GM12878 (cell line): ENCODE measurements at regions not wholly inside any gene's neighbourhood (a gene's known extent, or its start where the extent isn't known, plus 50 kb on each side); places are given as distances from the start of the nearest gene placed in this dataset.

ENCODE experiments used
- ATAC-seq: fragments of 200-7000 bp; cut with Tn5 transposase; 3 replicates; pipeline ENCODE4 v1.9.1; 2020; ENCODE audit warnings: mild to moderate bottlenecking, moderate library complexity
- BruUV-seq: library from RNA; stranded (reverse); fragments of 400-500 nt; replicated peaks from 2 replicates; lab custom pipeline; 2021; lab: Mats Ljungman, UMichigan
- CTCF ChIA-PET: fragments of 300-600 bp; sonication (Branson Sonifier 250); formaldehyde crosslinking; extraction: SDS; loops from one replicate; lab custom pipeline; 2021; ENCODE audit warnings: inconsistent platforms; lab: Yijun Ruan, JAX
- POLR2A ChIA-PET: fragments of 350-600 bp; formaldehyde crosslinking; extraction: SDS; loops from one replicate; lab custom pipeline; 2021; ENCODE audit warnings: inconsistent platforms; lab: Charles Lee
- RAD21 ChIA-PET: fragments of 300-600 bp; sonication (Branson Sonifier 250); formaldehyde crosslinking; loops from one replicate; lab custom pipeline; 2023; ENCODE audit warnings: antibody characterized with exemption; ENCODE audit not compliant: unreplicated experiment; lab: Charles Lee
- SMC1A ChIA-PET: fragments of 300-600 bp; sonication (Branson Sonifier 250); formaldehyde crosslinking; loops from one replicate; lab custom pipeline; 2023; ENCODE audit not compliant: unreplicated experiment, uncharacterized antibody; lab: Charles Lee
- DNase-seq: peaks from one replicate; pipeline ENCODE4 v3.0.0-alpha.2; 2011; ENCODE audit warnings: low read depth, low spot score
- FAIRE-seq: peaks from 3 replicates; lab custom pipeline; 2011; peaks lifted over from hg19 to GRCh38; lab: Jason Lieb, UNC
- H2AFZ ChIP-seq: 2 replicates; pipeline ENCODE4 v1.6.0; 2011; ENCODE audit warnings: low read depth, low read length, control low read depth; ENCODE audit not compliant: control insufficient read depth
- H3K27ac ChIP-seq: 2 replicates; pipeline ENCODE4 v1.5.1; 2011; ENCODE audit warnings: control low read depth; ENCODE audit not compliant: control insufficient read depth, insufficient read depth
- H3K27me3 ChIP-seq, 2 experiments: replicated peaks in 1 of 2; 2 replicates each; pipeline versions ENCODE4 v1.6.0 to v1.6.1; 2011; ENCODE audit warnings: low read length in 1 of 2; ENCODE audit not compliant: control insufficient read depth in 2 of 2, insufficient read depth in 2 of 2
- H3K36me3 ChIP-seq, 2 experiments: 2 replicates each; pipeline ENCODE4 v1.5.1; 2011; ENCODE audit warnings: low read length in 1 of 2; ENCODE audit not compliant: control insufficient read depth in 2 of 2, insufficient read depth in 2 of 2
- H3K4me1 ChIP-seq: 2 replicates; pipeline ENCODE4 v1.6.1; 2011; ENCODE audit warnings: mild to moderate bottlenecking, low read length, moderate library complexity, mixed read lengths; ENCODE audit not compliant: control insufficient read depth, insufficient read depth
- H3K4me2 ChIP-seq: 2 replicates; pipeline ENCODE4 v1.6.0; 2011; ENCODE audit warnings: control low read depth; ENCODE audit not compliant: control insufficient read depth, insufficient read depth
- H3K4me3 ChIP-seq: fragments of 200-600 bp; sonication (generic); 2 replicates; pipeline ENCODE4 v1.5.1; 2016
- H3K79me2 ChIP-seq: 2 replicates; pipeline ENCODE4 v1.6.0; 2011; ENCODE audit warnings: low read length; ENCODE audit not compliant: control insufficient read depth, insufficient read depth
- H3K9ac ChIP-seq: 2 replicates; pipeline ENCODE4 v1.8.0; 2011; ENCODE audit warnings: low read length, control low read depth, mixed read lengths; ENCODE audit not compliant: control insufficient read depth, insufficient read depth
- H3K9me3 ChIP-seq: replicated peaks from 3 replicates; pipeline ENCODE4 v1.5.1; 2011; ENCODE audit warnings: mild to moderate bottlenecking, low read length; ENCODE audit not compliant: control insufficient read depth, insufficient read depth
- H4K20me1 ChIP-seq: 2 replicates; pipeline ENCODE4 v1.6.0; 2011; ENCODE audit not compliant: control insufficient read depth, insufficient read depth
- ATF2 ChIP-seq: IDR thresholded peaks from 2 replicates; pipeline ENCODE4 v1.6.1; 2012; ENCODE audit warnings: low read length, inconsistent platforms
- CTCF ChIP-seq, 3 experiments: IDR thresholded peaks in 2 of 3; conservative IDR thresholded peaks in 1 of 3; 2 replicates each; pipeline ENCODE4 v1.5.1; 2011; ENCODE audit warnings: low read depth in 3 of 3, low read length in 3 of 3, mild to moderate bottlenecking in 3 of 3, control low read depth in 2 of 3, moderate library complexity in 2 of 3, inconsistent platforms in 1 of 3, mixed read lengths in 1 of 3; ENCODE audit not compliant: control insufficient read depth in 2 of 3, insufficient read depth in 1 of 3; ENCODE audit errors: extremely low read depth in 1 of 3
- E2F4 ChIP-seq: IDR thresholded peaks from 2 replicates; pipeline ENCODE4 v1.6.1; 2012; ENCODE audit warnings: low read depth, low read length, improper control_type of control experiment
- EP300 ChIP-seq, 2 experiments: fragments of 150-350 bp in 1 of 2; IDR thresholded peaks; 2 replicates each; pipeline ENCODE4 v1.6.1; 2011 to 2012; ENCODE audit warnings: low read depth in 2 of 2, low read length in 2 of 2, borderline replicate concordance in 1 of 2, improper control_type of control experiment in 1 of 2, inconsistent platforms in 1 of 2; ENCODE audit not compliant: control insufficient read depth in 1 of 2
- JUND ChIP-seq: IDR thresholded peaks from 2 replicates; pipeline ENCODE4 v1.6.1; 2012; ENCODE audit warnings: low read depth, mild to moderate bottlenecking, low read length, improper control_type of control experiment, moderate library complexity
- KAT2A ChIP-seq: conservative IDR thresholded peaks from 2 replicates; pipeline ENCODE4 v1.6.1; 2011; ENCODE audit warnings: low read depth, low read length; ENCODE audit not compliant: control insufficient read depth
- MYB ChIP-seq: fragments of 150-350 bp; IDR thresholded peaks from 2 replicates; pipeline ENCODE4 v1.6.1; 2014; ENCODE audit warnings: mild to moderate bottlenecking, low read depth, low read length, borderline replicate concordance
- SMC3 ChIP-seq: IDR thresholded peaks from 2 replicates; pipeline ENCODE4 v1.6.1; 2011; ENCODE audit warnings: low read length, improper control_type of control experiment, borderline replicate concordance
- TBL1XR1 ChIP-seq: IDR thresholded peaks from 2 replicates; pipeline ENCODE4 v1.6.1; 2012; ENCODE audit warnings: low read depth, low read length, improper control_type of control experiment
- WRNIP1 ChIP-seq: IDR thresholded peaks from 2 replicates; pipeline ENCODE4 v1.6.1; 2011; ENCODE audit warnings: low read depth, low read length, improper control_type of control experiment, borderline replicate concordance
- YBX1 ChIP-seq: fragments of 450-650 bp; IDR thresholded peaks from 2 replicates; pipeline ENCODE4 v1.6.1; 2016; ENCODE audit warnings: antibody characterized with exemption
- WGBS: methylation state at CpG from one replicate; pipeline ENCODE4 v1.1.6; 2016; ENCODE audit warnings: low lambda C conversion rate; ENCODE audit not compliant: insufficient replicate concordance, insufficient coverage; ENCODE audit errors: missing lambda C conversion rate; 5-methylcytosine and 5-hydroxymethylcytosine counted together
- in situ Hi-C: fragments of 300-500 bp; cut with MboI; formaldehyde crosslinking; loops from 9 replicates; pipeline ENCODE4 v1.14.3; 2018; ENCODE audit warnings: mixed read lengths
- intact Hi-C: fragments of 100-400 bp; cut with micrococcal nuclease; formaldehyde crosslinking; loops from one replicate; pipeline ENCODE4 v1.14.2; 2022; ENCODE audit not compliant: unreplicated experiment
- TF ChIP-seq, protein P1 (sequence below): fragments of 450-650 bp; IDR thresholded peaks from 2 replicates; pipeline ENCODE4 v1.6.1; 2018; ENCODE audit warnings: mild to moderate bottlenecking, low read depth, moderate library complexity; ENCODE audit not compliant: partially characterized antibody
- TF ChIP-seq, protein P2 (sequence below): IDR thresholded peaks from 2 replicates; pipeline ENCODE4 v1.6.1; 2011; ENCODE audit warnings: low read depth, low read length, improper control_type of control experiment, borderline replicate concordance

- TF ChIP-seq JUND: no peak
- TF ChIP-seq E2F4: no peak
- no peak for TF ChIP-seq YBX1
- no peak for TF ChIP-seq TBL1XR1
- TF ChIP-seq, protein P1, sequence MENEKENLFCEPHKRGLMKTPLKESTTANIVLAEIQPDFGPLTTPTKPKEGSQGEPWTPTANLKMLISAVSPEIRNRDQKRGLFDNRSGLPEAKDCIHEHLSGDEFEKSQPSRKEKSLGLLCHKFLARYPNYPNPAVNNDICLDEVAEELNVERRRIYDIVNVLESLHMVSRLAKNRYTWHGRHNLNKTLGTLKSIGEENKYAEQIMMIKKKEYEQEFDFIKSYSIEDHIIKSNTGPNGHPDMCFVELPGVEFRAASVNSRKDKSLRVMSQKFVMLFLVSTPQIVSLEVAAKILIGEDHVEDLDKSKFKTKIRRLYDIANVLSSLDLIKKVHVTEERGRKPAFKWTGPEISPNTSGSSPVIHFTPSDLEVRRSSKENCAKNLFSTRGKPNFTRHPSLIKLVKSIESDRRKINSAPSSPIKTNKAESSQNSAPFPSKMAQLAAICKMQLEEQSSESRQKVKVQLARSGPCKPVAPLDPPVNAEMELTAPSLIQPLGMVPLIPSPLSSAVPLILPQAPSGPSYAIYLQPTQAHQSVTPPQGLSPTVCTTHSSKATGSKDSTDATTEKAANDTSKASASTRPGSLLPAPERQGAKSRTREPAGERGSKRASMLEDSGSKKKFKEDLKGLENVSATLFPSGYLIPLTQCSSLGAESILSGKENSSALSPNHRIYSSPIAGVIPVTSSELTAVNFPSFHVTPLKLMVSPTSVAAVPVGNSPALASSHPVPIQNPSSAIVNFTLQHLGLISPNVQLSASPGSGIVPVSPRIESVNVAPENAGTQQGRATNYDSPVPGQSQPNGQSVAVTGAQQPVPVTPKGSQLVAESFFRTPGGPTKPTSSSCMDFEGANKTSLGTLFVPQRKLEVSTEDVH: no peak
- no peak for TF ChIP-seq MYB
Observed at GRCh38 chr22:22772883-22773282, 114.7 kb upstream of the IGLL5 start (continued).

DNA sequence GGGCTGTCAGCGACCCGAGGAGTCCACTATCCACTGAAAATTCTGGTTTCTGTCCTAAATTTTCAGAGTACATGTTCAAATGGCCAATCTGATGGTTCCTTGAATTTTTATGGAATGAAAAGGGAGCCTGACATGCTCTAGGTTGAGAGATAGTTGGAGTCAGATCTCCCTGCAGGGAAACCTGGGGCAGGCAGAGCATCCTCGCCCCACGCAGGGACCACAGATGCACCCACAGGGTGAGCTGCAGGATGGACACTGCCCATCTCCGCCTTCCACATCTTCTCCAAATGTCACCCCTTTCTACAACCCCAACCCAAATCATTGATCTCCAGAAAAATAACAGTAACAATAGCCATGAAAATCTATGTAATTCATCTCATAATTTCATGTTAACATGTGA lies 114.2 kb upstream of the IGLL5 start:
- intact Hi-C loops (loop anchor here (10.0 kb wide), 1 partner anchor 351 kb away; no protein-coding TSS in a partner anchor), in situ Hi-C loops (no loop called here)
- Histone ChIP-seq H3K4me3 (no peak overlapping the region), H3K27me3 (no peaks in the 10 kb centered on the region), H3K9me3 (no peaks in the 10 kb centered on the region), H3K27ac (no peak overlapping the region), H3K36me3 (no peaks in the 10 kb centered on the region), H2AFZ (no peak overlapping the region), H3K4me2 (no peak overlapping the region), H4K20me1 (no peaks in the 10 kb centered on the region), H3K79me2 (no peaks in the 10 kb centered on the region), H3K9ac (no peak overlapping the region), H3K4me1 (no peaks in the 10 kb centered on the region)
- SMC1A ChIA-PET: no interaction called here
- POLR2A ChIA-PET: no interaction called here
- WGBS: 72% methylated on average over 5 of the region's 5 CpGs
- no peak for FAIRE-seq
- CTCF ChIA-PET: interaction anchor here (1.0 to 4.8 kb wide), 3 partner anchors 15 to 184 kb away, joined by 4 to 80 read pairs (median 4); no protein-coding TSS in a partner anchor
- RAD21 ChIA-PET: no interaction called here
- no TSS peak for BruUV-seq
- ATAC-seq: no peak
- DNase-seq: no peak
- TF ChIP-seq, protein P2, sequence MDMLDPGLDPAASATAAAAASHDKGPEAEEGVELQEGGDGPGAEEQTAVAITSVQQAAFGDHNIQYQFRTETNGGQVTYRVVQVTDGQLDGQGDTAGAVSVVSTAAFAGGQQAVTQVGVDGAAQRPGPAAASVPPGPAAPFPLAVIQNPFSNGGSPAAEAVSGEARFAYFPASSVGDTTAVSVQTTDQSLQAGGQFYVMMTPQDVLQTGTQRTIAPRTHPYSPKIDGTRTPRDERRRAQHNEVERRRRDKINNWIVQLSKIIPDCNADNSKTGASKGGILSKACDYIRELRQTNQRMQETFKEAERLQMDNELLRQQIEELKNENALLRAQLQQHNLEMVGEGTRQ: no peak
- TF ChIP-seq SMC3 (no peak), CTCF (IDR thresholded peaks at IDR 0.05 in 2 of 3, conservative IDR thresholded peaks at IDR 0.05 in 1 of 3; ENCODE audit: control insufficient read depth in 2 of 3, extremely low read depth in 1 of 3, insufficient read depth in 1 of 3, low read depth in 3 of 3, low read length in 3 of 3) (no peak), EP300 (IDR thresholded peaks at IDR 0.05; ENCODE audit: borderline replicate concordance in 1 of 2, control insufficient read depth in 1 of 2, low read depth in 2 of 2, low read length in 2 of 2) (no peak), KAT2A (no peak), WRNIP1 (no peak), ATF2 (no peak)
